ENCODE measurements at regions not wholly inside any gene's neighbourhood (a gene's known extent, or its start where the extent isn't known, plus 50 kb on each side); places are given as distances from the start of the nearest gene placed in this dataset.
A peak's percentile ranks its signal among the peaks of the same experiment; 100 is the strongest.
"Not testable (repeated sequence)": the region's sequence is repeated elsewhere in the genome, so short reads cannot be mapped to it uniquely, and the experiment has no call there.

- no peak for DNase-seq
These were observed 128.5 kb downstream of the VEGFA start for GRCh38 chr6:43898358-43899131.

GRCh38 chr6:43897571-43898302 is 127.7 kb downstream of the VEGFA start:
- DNase-seq = no peak

- DNase-seq = no peak
These were observed 126.6 kb downstream of the VEGFA start for GRCh38 chr6:43896329-43897255.

GRCh38 chr6:43895656-43896328 is 125.8 kb downstream of the VEGFA start:
- DNase-seq = no peak

GRCh38 chr6:43893073-43893472 is 123.1 kb downstream of the VEGFA start:
- DNase-seq = no peak

GRCh38 chr6:43891072-43891870 is 121.3 kb downstream of the VEGFA start:
- peak; percentile 78 for DNase-seq

GRCh38 chr6:43890197-43891062 is 120.4 kb downstream of the VEGFA start:
- DNase-seq = no peak

GRCh38 chr6:43887906-43888683 is 118.1 kb downstream of the VEGFA start:
- no peak for DNase-seq

GRCh38 chr6:43887340-43887858 is 117.4 kb downstream of the VEGFA start:
- no peak for DNase-seq

GRCh38 chr6:43886717-43887339 is 116.8 kb downstream of the VEGFA start:
- no peak for DNase-seq

- no peak for DNase-seq
These were observed 116.1 kb downstream of the VEGFA start for GRCh38 chr6:43886067-43886461.

- no peak for DNase-seq
These were observed 115.5 kb downstream of the VEGFA start for GRCh38 chr6:43885399-43886066.

GRCh38 chr6:43884652-43885022 is 114.6 kb downstream of the VEGFA start:
- no peak for DNase-seq

- DNase-seq = no peak
These were observed 114.0 kb downstream of the VEGFA start for GRCh38 chr6:43883847-43884651.

- not testable (repeated sequence) for DNase-seq
These were observed 112.9 kb downstream of the VEGFA start for GRCh38 chr6:43882690-43883448.

- DNase-seq = no peak
These were observed 110.5 kb downstream of the VEGFA start for GRCh38 chr6:43880236-43881137.

Measured in NCI-H1436 (cell line).